A549 (cell line): ENCODE measurements at regions not wholly inside any gene's neighbourhood (a gene's known extent, or its start where the extent isn't known, plus 50 kb on each side); places are given as distances from the start of the nearest gene placed in this dataset.

Experiments
- ATAC-seq, 2 experiments: fragments of 200-7000 bp in 1 of 2; fragments of >200 bp in 1 of 2; cut with Nextera tagmentation in 1 of 2; cut with Tn5 transposase in 1 of 2; 3 replicates each; pipeline versions ENCODE4 v1.8.0 to v1.9.1; 2018 to 2020; ENCODE audit warnings: mild to moderate bottlenecking in 1 of 2, moderate library complexity in 1 of 2
- CTCF ChIA-PET: fragments of 300-600 bp; sonication (Branson Sonifier 250); formaldehyde crosslinking; extraction: SDS; loops from one replicate; lab custom pipeline; 2021; ENCODE audit warnings: antibody characterized with exemption, inconsistent platforms; lab: Yijun Ruan, JAX
- POLR2A ChIA-PET: fragments of 350-600 bp; formaldehyde crosslinking; extraction: SDS; loops from one replicate; lab custom pipeline; 2021; ENCODE audit warnings: antibody characterized with exemption, inconsistent platforms; lab: Yijun Ruan, JAX
- DNase-seq, 2 experiments: peaks; one replicate each; pipeline versions ENCODE4 v3.0.0 to v3.0.0-alpha.2; 2011 to 2016; ENCODE audit warnings: low read depth in 1 of 2, low spot score in 1 of 2
- FAIRE-seq: peaks from 2 replicates; lab custom pipeline; 2011; peaks lifted over from hg19 to GRCh38; lab: Jason Lieb, UNC
- H3K27ac ChIP-seq, 2 experiments: fragments of >200 bp; sonication (Bioruptor Twin); formaldehyde crosslinking; 3 replicates each; pipeline ENCODE4 v1.5.1; 2016 to 2017
- H3K4me1 ChIP-seq: fragments of >200 bp; sonication (Bioruptor Twin); formaldehyde crosslinking; 3 replicates; pipeline ENCODE4 v1.6.1; 2016
- H3K4me2 ChIP-seq: fragments of >200 bp; sonication (Bioruptor Twin); formaldehyde crosslinking; 3 replicates; pipeline ENCODE4 v1.6.1; 2016
- H3K4me3 ChIP-seq: fragments of >200 bp; sonication (Bioruptor Twin); formaldehyde crosslinking; 3 replicates; pipeline ENCODE4 v1.5.1; 2016
- H3K9me3 ChIP-seq: fragments of >200 bp; sonication (Bioruptor Twin); formaldehyde crosslinking; 3 replicates; pipeline ENCODE4 v1.6.1; 2016
- CBX2 ChIP-seq: fragments of 200-600 bp; sonication (generic); IDR thresholded peaks from 2 replicates; pipeline ENCODE4 v1.6.1; 2016; ENCODE audit warnings: low read depth, mild to moderate bottlenecking, borderline replicate concordance
- CBX8 ChIP-seq: fragments of 200-600 bp; sonication (generic); IDR thresholded peaks from 2 replicates; pipeline ENCODE4 v1.6.1; 2016
- CHD2 ChIP-seq: fragments of 150-350 bp; IDR thresholded peaks from 2 replicates; pipeline ENCODE4 v1.6.1; 2014; ENCODE audit warnings: low read length; ENCODE audit not compliant: partially characterized antibody
- CHD4 ChIP-seq: fragments of 200-600 bp; sonication (generic); IDR thresholded peaks from 2 replicates; pipeline ENCODE4 v1.6.1; 2016; ENCODE audit warnings: antibody characterized with exemption, mild to moderate bottlenecking, borderline replicate concordance
- EHMT2 ChIP-seq: fragments of 200-600 bp; sonication (generic); IDR thresholded peaks from 2 replicates; pipeline ENCODE4 v1.6.1; 2016; ENCODE audit warnings: antibody characterized with exemption, low read depth, mild to moderate bottlenecking, moderate library complexity
- EP300 ChIP-seq, 2 experiments: fragments of >200 bp; sonication (Bioruptor Twin); formaldehyde crosslinking; IDR thresholded peaks; 2 replicates in 1 of 2; 3 replicates in 1 of 2; pipeline ENCODE4 v1.6.1; 2016 to 2017
- FOXS1 ChIP-seq: fragments of 250-450 bp; sonication (Bioruptor Pico); IDR thresholded peaks from 2 replicates; pipeline ENCODE4 v1.5.0; 2020; ENCODE audit warnings: mild to moderate bottlenecking, moderate library complexity
- GATA3 ChIP-seq: IDR thresholded peaks from 2 replicates; pipeline ENCODE4 v1.6.1; 2012; ENCODE audit warnings: borderline replicate concordance
- HEYL ChIP-seq: fragments of 250-450 bp; sonication (Bioruptor Pico); IDR thresholded peaks from 2 replicates; pipeline ENCODE4 v1.8.0; 2021; ENCODE audit warnings: mild to moderate bottlenecking, moderate library complexity
- HOXA7 ChIP-seq: fragments of 250-450 bp; sonication (Bioruptor Pico); IDR thresholded peaks from 2 replicates; pipeline ENCODE4 v1.5.0; 2020; ENCODE audit warnings: mild to moderate bottlenecking, moderate library complexity
- HOXB13 ChIP-seq: fragments of 250-450 bp; sonication (Bioruptor Pico); IDR thresholded peaks from 2 replicates; pipeline ENCODE4 v1.5.0; 2020; ENCODE audit warnings: low read depth, mild to moderate bottlenecking, moderate library complexity
- HOXB5 ChIP-seq: fragments of 250-450 bp; sonication (Bioruptor Pico); IDR thresholded peaks from 2 replicates; pipeline ENCODE4 v1.5.0; 2020; ENCODE audit warnings: mild to moderate bottlenecking, moderate library complexity
- MAFK ChIP-seq: fragments of 450-650 bp; IDR thresholded peaks from 2 replicates; pipeline ENCODE4 v1.6.1; 2014; ENCODE audit not compliant: partially characterized antibody
- MYC ChIP-seq: IDR thresholded peaks from 2 replicates; pipeline ENCODE4 v1.6.1; 2012; ENCODE audit warnings: mild to moderate bottlenecking, inconsistent platforms, low read length, improper control_type of control experiment, borderline replicate concordance
- NFE2L2 ChIP-seq: fragments of 150-350 bp; conservative IDR thresholded peaks from 2 replicates; pipeline ENCODE4 v1.6.1; 2014; ENCODE audit warnings: low read length
- NPAS2 ChIP-seq: fragments of 250-450 bp; sonication (Bioruptor Pico); IDR thresholded peaks from 2 replicates; pipeline ENCODE4 v1.8.0; 2022; ENCODE audit warnings: mild to moderate bottlenecking, moderate library complexity, borderline replicate concordance
- NR3C1 ChIP-seq: fragments of >200 bp; sonication (Bioruptor Twin); formaldehyde crosslinking; IDR thresholded peaks from 3 replicates; pipeline ENCODE4 v1.6.1; 2017
- PHF8 ChIP-seq: fragments of 200-600 bp; sonication (generic); IDR thresholded peaks from 2 replicates; pipeline ENCODE4 v1.6.1; 2016; ENCODE audit warnings: low read depth, mild to moderate bottlenecking, antibody characterized with exemption, moderate library complexity, borderline replicate concordance
- POLR2A ChIP-seq: IDR thresholded peaks from 2 replicates; pipeline ENCODE4 v1.6.1; 2012; ENCODE audit warnings: mild to moderate bottlenecking, low read length
- RARB ChIP-seq: fragments of 250-450 bp; sonication (Bioruptor Pico); IDR thresholded peaks from 2 replicates; pipeline ENCODE4 v1.8.0; 2021; ENCODE audit warnings: mild to moderate bottlenecking, moderate library complexity
- RCOR1 ChIP-seq: fragments of 150-350 bp; IDR thresholded peaks from 2 replicates; pipeline ENCODE4 v1.6.1; 2014; ENCODE audit warnings: antibody characterized with exemption, low read length, low read depth
- RNF2 ChIP-seq: fragments of 200-600 bp; sonication (generic); IDR thresholded peaks from 2 replicates; pipeline ENCODE4 v1.6.1; 2016; ENCODE audit warnings: low read depth, mild to moderate bottlenecking, antibody characterized with exemption, moderate library complexity, borderline replicate concordance
- SMC3 ChIP-seq: fragments of >200 bp; sonication (Bioruptor Twin); formaldehyde crosslinking; IDR thresholded peaks from 3 replicates; pipeline ENCODE4 v1.6.1; 2018; ENCODE audit warnings: inconsistent platforms
- SREBF2 ChIP-seq: fragments of 450-650 bp; IDR thresholded peaks from 2 replicates; pipeline ENCODE4 v1.6.1; 2014; ENCODE audit warnings: mild to moderate bottlenecking, moderate library complexity
- WGBS: methylation state at CpG from one replicate; pipeline ENCODE4 v1.1.6; 2017; ENCODE audit errors: missing lambda C conversion rate; 5-methylcytosine and 5-hydroxymethylcytosine counted together
- TF ChIP-seq, protein P1 (sequence below): fragments of 450-650 bp; IDR thresholded peaks from 2 replicates; pipeline ENCODE4 v1.6.1; 2014; ENCODE audit warnings: antibody characterized with exemption
- TF ChIP-seq, protein P2 (sequence below): fragments of >200 bp; sonication (Bioruptor Twin); formaldehyde crosslinking; IDR thresholded peaks from 3 replicates; pipeline ENCODE4 v1.6.1; 2016
- TF ChIP-seq, protein P3 (sequence below): IDR thresholded peaks from 2 replicates; pipeline ENCODE4 v1.6.1; 2012; ENCODE audit warnings: low read depth, borderline replicate concordance
- TF ChIP-seq, protein P4 (sequence below): IDR thresholded peaks from 2 replicates; pipeline ENCODE4 v1.6.1; 2012
- TF ChIP-seq, protein P5 (sequence below): fragments of >200 bp; sonication (Bioruptor Twin); formaldehyde crosslinking; IDR thresholded peaks from 2 replicates; pipeline ENCODE4 v1.6.1; 2016
- TF ChIP-seq, protein P6 (sequence below): fragments of >200 bp; sonication (Bioruptor Twin); formaldehyde crosslinking; IDR thresholded peaks from 3 replicates; pipeline ENCODE4 v1.5.1; 2016

DNA sequence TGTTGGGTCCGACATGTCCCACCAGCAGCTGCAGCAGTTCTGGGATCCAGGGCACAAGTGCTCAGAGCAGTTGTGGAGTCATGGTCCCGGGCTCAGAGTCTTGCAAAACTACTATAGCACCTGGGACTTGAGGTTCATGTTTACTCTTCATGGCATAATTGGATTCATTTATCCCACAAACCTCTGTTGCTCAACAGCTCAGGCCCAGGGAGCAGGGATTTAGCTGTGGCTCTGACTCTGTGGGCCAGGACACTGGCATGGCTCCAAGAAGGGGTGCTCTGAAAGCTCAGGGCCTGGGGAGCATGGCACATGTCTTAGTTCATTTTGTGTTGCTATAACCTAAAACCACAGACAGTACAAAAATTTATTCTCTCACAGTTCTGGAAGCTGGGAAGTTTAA lies 626.7 kb upstream of the ADGRL2 start:
- H3K4me2 ChIP-seq, result no peak overlapping the region
- no peak overlapping the region for H3K4me3 ChIP-seq
- no peak for ATAC-seq
- H3K4me1 ChIP-seq, result no peaks in the 10 kb centered on the region
- ChIA-PET POLR2A (no interaction called here), CTCF (no interaction called here)
- TF ChIP-seq, protein P1, sequence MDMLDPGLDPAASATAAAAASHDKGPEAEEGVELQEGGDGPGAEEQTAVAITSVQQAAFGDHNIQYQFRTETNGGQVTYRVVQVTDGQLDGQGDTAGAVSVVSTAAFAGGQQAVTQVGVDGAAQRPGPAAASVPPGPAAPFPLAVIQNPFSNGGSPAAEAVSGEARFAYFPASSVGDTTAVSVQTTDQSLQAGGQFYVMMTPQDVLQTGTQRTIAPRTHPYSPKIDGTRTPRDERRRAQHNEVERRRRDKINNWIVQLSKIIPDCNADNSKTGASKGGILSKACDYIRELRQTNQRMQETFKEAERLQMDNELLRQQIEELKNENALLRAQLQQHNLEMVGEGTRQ, result no peak
- no peak for TF ChIP-seq RCOR1
- TF ChIP-seq, protein P2, sequence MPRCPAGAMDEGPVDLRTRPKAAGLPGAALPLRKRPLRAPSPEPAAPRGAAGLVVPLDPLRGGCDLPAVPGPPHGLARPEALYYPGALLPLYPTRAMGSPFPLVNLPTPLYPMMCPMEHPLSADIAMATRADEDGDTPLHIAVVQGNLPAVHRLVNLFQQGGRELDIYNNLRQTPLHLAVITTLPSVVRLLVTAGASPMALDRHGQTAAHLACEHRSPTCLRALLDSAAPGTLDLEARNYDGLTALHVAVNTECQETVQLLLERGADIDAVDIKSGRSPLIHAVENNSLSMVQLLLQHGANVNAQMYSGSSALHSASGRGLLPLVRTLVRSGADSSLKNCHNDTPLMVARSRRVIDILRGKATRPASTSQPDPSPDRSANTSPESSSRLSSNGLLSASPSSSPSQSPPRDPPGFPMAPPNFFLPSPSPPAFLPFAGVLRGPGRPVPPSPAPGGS, result no peak
- no peak for TF ChIP-seq FOXS1
- TF ChIP-seq CBX2, result no peak
- TF ChIP-seq CBX8, result no peak
- no peak for TF ChIP-seq GATA3
- no peak for TF ChIP-seq HOXB13 (CRISPR knock-in tag)
- TF ChIP-seq SMC3, result no peak
- TF ChIP-seq RARB (CRISPR knock-in tag), result no peak
- TF ChIP-seq EP300 (IDR thresholded peaks at IDR 0.05), result no peak
- TF ChIP-seq HOXB5 (CRISPR knock-in tag), result no peak
- TF ChIP-seq SREBF2, result no peak
- TF ChIP-seq HEYL (CRISPR knock-in tag), result no peak
- TF ChIP-seq NFE2L2, result no peak
- no peak for TF ChIP-seq NR3C1
- no peak overlapping the region for H3K27ac ChIP-seq
- WGBS, result no CpG with 5 or more reads among the region's 2 CpGs
- no peak for FAIRE-seq
- DNase-seq, result no peak
- no peaks in the 10 kb centered on the region; the same call in 2 of the 3 replicates for H3K9me3 ChIP-seq

DNA sequence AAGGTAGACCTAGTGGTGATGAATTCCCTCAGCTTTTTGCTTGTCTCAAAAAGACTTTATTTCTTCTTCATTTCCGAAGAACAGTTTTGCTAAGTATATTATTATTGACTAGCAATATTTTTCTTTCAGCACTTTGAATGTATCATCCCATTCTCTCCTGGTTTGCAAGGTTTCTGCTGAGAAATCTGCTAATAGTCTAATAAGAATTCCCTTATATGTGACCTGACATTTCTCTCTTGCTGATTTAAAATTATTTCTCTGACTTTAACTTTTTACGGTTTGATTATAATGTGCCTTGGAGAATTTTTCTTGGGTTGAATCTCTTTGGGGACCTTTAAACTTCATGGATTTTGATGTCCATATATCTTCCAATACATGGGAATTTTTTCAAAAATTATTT lies 628.3 kb upstream of the ADGRL2 start:
- whole genome bisulfite sequencing, result 47% methylated on average over 2 of the region's 2 CpGs
- no peak for FAIRE-seq

DNA sequence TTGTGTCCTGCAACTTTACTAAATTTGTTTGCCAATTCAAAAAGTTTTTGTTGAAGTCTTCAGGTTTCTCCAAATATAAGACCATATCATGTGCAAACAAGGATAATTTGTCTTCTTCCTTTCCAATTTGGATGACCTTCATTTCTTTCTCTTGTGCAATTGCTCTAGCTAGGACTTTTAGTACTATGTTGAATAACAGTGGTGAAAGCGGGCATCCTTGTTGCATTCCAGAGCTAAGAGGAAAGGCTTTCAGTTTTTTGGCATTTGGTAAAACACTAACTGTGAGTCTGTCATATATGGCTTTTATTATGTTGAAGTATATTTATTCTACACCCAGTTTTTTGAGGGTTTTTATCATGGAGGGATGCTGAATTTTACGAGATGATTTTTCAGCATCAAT lies 630.0 kb upstream of the ADGRL2 start:
- no peak overlapping the region for H3K4me2 ChIP-seq
- H3K9me3 ChIP-seq, result no peaks in the 10 kb centered on the region; the same call in 2 of the 3 replicates
- WGBS, result 44% methylated on average over 2 of the region's 2 CpGs
- CTCF ChIA-PET, result no interaction called here
- TF ChIP-seq PHF8, result no peak
- TF ChIP-seq MYC, result no peak
- no peak for TF ChIP-seq NFE2L2
- TF ChIP-seq EHMT2, result no peak
- no peak for TF ChIP-seq CBX2
- no peak for TF ChIP-seq SMC3
- TF ChIP-seq, protein P3, sequence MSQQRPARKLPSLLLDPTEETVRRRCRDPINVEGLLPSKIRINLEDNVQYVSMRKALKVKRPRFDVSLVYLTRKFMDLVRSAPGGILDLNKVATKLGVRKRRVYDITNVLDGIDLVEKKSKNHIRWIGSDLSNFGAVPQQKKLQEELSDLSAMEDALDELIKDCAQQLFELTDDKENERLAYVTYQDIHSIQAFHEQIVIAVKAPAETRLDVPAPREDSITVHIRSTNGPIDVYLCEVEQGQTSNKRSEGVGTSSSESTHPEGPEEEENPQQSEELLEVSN, result no peak
- TF ChIP-seq HEYL (CRISPR knock-in tag), result no peak
- TF ChIP-seq RARB (CRISPR knock-in tag), result no peak
- no peak for TF ChIP-seq FOXS1
- no peak for TF ChIP-seq RNF2
- no peak for TF ChIP-seq HOXA7 (CRISPR knock-in tag)
- no peak for TF ChIP-seq MAFK
- TF ChIP-seq CHD2, result no peak
- TF ChIP-seq, protein P4, sequence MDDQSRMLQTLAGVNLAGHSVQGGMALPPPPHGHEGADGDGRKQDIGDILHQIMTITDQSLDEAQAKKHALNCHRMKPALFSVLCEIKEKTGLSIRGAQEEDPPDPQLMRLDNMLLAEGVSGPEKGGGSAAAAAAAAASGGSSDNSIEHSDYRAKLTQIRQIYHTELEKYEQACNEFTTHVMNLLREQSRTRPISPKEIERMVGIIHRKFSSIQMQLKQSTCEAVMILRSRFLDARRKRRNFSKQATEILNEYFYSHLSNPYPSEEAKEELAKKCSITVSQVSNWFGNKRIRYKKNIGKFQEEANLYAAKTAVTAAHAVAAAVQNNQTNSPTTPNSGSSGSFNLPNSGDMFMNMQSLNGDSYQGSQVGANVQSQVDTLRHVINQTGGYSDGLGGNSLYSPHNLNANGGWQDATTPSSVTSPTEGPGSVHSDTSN, result no peak
- TF ChIP-seq, protein P5, sequence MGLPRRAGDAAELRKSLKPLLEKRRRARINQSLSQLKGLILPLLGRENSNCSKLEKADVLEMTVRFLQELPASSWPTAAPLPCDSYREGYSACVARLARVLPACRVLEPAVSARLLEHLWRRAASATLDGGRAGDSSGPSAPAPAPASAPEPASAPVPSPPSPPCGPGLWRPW, result no peak
- TF ChIP-seq, protein P6, sequence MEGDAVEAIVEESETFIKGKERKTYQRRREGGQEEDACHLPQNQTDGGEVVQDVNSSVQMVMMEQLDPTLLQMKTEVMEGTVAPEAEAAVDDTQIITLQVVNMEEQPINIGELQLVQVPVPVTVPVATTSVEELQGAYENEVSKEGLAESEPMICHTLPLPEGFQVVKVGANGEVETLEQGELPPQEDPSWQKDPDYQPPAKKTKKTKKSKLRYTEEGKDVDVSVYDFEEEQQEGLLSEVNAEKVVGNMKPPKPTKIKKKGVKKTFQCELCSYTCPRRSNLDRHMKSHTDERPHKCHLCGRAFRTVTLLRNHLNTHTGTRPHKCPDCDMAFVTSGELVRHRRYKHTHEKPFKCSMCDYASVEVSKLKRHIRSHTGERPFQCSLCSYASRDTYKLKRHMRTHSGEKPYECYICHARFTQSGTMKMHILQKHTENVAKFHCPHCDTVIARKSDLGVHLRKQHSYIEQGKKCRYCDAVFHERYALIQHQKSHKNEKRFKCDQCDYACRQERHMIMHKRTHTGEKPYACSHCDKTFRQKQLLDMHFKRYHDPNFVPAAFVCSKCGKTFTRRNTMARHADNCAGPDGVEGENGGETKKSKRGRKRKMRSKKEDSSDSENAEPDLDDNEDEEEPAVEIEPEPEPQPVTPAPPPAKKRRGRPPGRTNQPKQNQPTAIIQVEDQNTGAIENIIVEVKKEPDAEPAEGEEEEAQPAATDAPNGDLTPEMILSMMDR, result no peak
- TF ChIP-seq POLR2A, result no peak
- no peak for TF ChIP-seq NPAS2 (CRISPR knock-in tag)
- no peak for DNase-seq
- no peak for FAIRE-seq
- H3K4me1 ChIP-seq, result no peaks in the 10 kb centered on the region
- H3K4me3 ChIP-seq, result no peak overlapping the region
- no peak overlapping the region for H3K27ac ChIP-seq
- POLR2A ChIA-PET, result no interaction called here
- no peak for ATAC-seq

More for the DNA sequence above, 628.3 kb upstream of the ADGRL2 start:
- no peak overlapping the region for H3K4me3 ChIP-seq
- no peaks in the 10 kb centered on the region for H3K4me1 ChIP-seq
- no peak for TF ChIP-seq CBX8
- TF ChIP-seq CHD4, result no peak
- DNase-seq, result no peak
- H3K27ac ChIP-seq, result no peak overlapping the region
- POLR2A ChIA-PET, result no interaction called here
- H3K4me2 ChIP-seq, result no peak overlapping the region
- H3K9me3 ChIP-seq, result no peaks in the 10 kb centered on the region; the same call in 2 of the 3 replicates
- CTCF ChIA-PET, result no interaction called here
- ATAC-seq, result no peak
